GF-D8 (cell line): ENCODE measurements at regions not wholly inside any gene's neighbourhood (a gene's known extent, or its start where the extent isn't known, plus 50 kb on each side); places are given as distances from the start of the nearest gene placed in this dataset.
"Not testable (repeated sequence)": the region's sequence is repeated elsewhere in the genome, so short reads cannot be mapped to it uniquely, and the experiment has no call there.

Experiments used
- DNase-seq: peaks from one replicate; lab custom pipeline; 2025; lab: John Stamatoyannopoulos, UW

DNA sequence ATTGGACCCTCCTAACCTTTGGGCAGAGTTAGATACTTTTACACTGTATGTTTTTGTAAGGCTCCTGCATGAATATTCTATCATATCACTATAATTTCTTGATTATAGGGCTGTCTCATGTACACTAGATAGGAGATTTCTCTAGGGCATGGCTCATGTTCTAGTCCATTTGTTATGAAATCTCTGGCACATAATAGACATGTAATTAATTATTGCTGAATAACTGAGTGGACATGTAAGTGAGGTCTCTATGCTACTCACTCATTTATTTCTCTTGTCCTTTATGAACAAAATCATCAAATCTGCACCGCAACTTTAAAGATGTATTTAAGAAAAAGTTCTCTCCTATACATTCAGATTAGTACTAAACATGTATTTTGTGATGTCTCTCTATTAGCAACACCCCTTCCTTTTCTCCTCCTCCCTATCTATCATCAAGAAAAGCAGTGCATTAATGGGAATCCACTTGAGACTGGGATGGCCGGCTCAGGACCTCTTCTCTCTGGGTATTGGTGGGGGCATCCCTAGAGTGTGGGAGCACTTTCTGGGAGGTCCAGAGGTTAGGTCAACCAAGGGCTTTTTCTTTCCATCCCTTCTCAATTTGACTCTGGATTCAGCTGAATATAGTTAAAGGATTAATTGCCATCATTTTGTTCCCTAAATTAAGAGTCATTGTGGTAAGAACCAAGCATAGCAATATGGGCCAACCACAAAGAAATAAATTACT, 168.0 kb upstream of the HMGA2 start:
- DNase-seq, result no peak

DNA sequence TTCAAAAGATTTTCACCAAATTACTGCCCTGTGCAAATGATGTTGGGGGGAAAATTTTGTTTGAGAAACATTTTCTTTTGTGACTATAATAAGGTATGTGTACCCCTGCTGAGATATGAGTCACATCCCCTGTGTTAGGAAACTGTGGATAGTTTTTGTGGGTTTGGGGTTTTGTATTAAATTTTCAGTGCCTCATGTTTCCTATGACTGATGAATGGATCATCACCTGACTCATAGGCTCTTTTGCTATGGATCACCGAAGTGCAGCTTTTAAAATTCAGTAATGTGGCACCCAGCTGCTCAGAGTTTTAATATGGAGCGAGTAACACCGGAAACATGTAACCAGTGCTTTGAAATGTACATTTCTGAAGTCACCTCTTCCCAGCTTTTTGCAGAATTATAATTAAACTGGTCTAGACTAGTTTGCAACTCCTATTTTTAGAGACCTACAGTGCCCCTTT, 167.4 kb upstream of the HMGA2 start:
- no peak for DNase-seq

DNA sequence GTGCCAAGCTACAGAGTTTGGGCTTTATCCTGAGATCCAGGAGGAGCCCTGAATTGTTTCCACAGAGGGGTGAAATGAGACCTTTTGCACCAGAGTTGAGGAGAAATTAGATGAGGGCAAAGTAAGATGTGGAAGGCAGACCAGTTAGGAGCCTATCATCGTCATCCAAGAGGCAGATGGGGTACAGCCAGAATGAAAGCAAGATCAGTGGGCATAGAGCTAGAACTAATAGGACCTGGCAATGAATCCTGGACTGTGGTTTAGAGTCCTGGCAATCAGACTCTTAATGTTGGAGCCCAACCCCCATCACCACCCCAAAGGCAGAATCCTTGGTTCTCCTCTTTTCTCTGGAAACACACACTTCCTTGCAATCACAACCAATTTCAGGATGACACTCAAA, 166.6 kb upstream of the HMGA2 start:
- DNase-seq, result no peak

DNA sequence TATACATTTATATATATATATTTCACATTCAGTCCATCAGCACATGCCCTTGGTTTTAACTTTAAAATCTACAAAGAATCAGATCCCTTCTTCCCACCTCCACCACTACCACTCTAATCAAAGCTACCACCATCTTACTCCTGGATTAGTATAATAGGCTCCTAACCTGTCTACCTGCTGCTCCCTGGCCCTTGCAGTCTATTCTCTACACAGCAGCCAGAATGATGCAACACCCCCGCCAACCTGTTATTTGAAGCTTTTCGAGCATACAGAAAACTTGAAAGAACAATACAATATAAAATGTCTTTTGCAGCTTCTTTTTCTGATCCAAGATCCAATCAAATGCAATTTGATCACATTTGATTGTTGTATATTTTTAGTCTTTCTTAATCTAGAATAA, 165.9 kb upstream of the HMGA2 start:
- DNase-seq, result no peak

DNA sequence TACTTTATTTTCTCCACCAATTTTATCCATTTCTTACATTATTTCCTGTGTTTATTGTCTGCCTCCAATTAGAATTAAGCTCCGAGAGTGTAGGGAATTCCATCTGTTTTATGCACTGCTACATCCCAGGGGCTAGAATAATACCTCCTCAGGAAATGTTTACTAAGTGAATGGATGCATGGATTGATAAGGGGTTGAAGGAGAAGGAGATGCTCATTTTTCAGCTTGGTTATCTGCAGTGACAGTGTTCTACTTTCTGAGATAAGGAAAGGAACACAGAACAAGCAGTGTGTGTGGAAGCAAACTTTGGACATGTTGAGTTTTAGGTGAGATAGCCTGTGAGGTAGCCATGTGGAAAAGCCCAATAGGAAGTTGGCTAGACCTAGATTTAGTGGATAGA, 164.6 kb upstream of the HMGA2 start:
- DNase-seq, result no peak

DNA sequence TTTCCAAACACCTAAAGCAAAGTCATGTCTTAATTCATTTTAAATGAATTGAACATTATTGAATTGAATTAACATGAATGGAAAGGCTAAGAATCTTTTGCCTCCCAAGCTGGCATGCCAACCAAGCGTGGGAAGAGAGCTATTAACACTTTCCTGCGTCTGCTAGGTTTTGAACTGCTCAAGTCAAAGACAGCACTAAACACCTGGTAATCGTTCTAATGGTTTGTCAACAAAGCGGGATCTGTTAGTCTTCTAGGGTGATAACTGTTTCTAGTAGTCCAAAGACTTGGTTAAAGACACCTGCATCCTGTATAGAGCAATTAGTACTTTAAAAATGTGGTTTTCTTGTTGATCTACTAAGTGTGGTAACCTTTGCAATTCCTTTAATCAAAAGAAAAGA, 164.2 kb upstream of the HMGA2 start:
- no peak for DNase-seq

DNA sequence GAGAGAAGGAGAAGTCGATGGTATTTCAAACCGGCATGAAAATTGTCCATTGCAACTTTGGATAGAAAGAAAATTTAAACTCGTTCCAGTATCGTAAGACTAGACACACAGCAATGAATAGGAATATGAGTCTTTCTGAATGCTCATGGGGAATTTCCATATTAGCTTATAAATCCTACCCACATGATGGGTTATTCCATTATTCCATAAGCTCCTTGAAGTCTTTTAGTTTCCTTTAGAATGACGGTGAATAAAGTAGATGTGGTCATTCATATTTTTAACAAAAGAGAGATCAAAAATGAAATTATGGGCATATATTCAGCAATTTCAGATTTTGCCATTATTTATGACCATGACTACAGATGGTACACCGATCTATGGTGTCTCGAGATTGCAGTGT, 163.4 kb upstream of the HMGA2 start:
- no peak for DNase-seq

DNA sequence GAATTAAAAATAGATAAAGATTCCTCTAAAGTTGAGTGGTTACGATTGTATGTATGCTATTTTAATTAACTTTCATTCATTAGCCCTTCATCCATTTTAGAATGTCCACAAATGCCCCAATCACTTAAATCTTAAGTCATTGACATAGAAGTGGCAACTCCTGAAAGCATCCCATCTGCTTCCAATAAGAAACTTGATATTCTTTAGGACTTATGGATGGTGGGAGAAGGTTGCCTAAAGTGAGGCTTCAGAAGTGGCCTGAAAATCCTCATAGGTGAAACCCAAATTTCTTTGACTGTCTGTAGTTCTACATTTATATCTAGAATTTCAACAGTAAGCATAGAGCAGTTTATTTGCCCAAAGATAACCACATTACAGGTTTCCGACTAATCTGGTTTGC, 161.7 kb upstream of the HMGA2 start:
- DNase-seq, result no peak

DNA sequence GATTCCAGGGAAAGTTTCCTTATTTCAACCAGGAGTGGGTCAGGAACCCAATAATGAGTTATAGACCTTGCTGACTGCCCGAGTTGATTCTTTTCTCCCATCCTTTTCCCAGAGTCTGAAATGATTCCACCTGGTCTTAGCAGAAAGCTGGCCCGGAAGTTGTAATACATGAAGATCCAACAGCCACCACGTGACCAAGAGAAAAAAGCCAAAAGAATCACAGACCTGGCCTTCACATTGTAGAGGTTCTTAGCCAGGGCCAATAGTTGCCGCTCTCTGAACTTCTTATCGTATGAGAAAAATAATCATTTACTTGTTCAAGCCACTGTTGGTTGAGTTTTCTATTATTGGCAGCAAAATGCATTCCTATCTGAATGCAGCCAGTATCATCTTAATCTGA, 161.2 kb upstream of the HMGA2 start:
- no peak for DNase-seq

DNA sequence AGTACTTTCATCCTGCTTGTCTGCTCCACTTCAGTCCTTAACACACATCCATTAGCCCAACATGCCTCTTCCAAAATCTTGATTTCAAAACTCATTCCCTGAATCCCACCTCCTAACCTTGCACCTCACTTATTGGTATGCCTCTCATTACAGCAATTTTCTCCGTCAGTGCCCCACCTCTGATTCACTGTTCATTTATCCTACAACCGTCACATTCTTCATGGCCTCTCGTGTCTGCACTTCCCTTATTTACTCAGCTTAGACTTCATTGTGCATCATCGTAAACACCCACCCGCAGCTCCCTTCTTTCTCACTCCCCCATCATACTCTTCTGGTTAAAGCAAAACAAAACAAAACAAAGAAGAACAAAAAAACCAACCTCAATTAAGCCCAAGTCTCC, 160.6 kb upstream of the HMGA2 start:
- DNase-seq, result no peak

DNA sequence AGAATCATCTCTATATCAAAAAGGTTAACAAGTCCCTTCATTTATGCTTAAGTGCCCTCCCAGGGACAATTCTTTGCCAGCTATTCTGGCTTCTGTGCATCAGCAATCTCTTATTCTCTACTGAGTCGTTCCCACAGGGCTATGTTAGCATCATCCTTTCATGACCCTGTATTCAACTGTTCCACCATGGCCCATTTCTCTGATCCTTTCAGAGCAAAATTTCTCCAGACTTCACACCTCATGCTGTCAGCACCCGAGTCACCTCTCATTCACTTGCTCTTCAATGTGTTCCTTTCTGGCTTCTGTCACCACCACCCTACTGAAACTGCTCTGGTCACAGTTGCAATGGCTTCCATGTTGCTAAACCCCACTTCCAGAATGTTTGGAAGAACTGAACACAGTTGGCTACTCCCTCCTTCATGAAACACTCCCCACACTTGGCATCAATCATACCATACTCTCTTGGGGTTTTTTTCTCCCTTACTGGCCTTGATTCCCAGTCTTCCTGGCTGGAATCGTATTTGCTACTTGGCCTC, 159.5 kb upstream of the HMGA2 start:
- DNase-seq, result no peak

DNA sequence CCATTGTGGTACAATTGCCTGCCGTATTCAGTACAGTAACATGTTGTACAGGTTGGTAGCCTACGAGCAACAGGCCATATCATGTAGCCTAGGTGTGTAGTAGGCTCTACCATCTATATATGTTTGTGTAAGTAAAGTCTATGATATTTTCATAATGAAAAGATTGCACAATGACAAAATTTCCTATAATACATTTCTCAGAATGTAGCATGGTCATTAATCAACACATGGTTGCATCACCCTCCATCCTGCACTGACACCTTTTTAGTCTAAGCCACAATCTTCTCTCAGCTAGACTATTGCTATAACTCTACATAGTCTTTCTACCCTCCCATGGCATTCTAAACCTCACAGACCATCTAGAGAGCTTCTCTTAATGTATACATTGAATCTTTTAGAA, 158.5 kb upstream of the HMGA2 start:
- DNase-seq, result no peak

DNA sequence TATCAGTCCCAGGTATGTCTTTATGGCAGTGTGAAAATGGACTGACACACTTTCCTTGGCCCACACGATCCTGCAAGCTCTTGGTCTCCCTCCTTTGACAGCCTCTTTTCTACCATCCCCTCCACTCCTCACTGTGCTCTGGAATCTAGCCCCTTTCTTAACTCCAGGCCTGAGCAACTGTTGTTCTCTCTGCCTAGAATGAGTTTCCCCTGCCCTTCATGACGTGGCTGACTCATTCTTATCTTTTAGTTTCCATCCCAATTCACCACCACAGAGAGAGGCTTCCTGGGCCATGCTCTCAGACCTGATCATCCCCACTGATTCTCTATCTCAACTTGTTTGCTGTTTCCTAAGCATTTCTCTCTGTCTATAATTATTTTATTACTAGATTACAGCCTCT, 157.4 kb upstream of the HMGA2 start:
- DNase-seq, result no peak

DNA sequence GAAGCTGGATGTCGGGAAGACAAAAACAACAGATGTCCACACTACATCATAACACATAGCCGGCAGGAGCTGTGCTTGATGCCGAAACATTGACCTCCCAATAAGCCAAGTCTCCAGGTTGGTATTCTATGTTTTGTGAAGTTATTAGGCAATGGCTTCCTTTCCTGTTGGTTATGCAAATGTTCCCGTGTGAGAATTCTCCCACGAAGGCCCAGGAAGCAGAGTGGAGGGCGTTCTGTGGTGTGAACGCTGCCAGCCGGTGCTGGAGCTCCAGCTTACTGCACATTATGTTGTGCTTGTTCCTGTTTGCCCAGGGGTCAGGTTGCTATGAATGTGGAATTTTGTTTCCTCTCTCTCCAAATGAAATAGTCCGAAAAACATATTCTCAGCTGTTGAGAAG, 156.4 kb upstream of the HMGA2 start:
- no peak for DNase-seq

DNA sequence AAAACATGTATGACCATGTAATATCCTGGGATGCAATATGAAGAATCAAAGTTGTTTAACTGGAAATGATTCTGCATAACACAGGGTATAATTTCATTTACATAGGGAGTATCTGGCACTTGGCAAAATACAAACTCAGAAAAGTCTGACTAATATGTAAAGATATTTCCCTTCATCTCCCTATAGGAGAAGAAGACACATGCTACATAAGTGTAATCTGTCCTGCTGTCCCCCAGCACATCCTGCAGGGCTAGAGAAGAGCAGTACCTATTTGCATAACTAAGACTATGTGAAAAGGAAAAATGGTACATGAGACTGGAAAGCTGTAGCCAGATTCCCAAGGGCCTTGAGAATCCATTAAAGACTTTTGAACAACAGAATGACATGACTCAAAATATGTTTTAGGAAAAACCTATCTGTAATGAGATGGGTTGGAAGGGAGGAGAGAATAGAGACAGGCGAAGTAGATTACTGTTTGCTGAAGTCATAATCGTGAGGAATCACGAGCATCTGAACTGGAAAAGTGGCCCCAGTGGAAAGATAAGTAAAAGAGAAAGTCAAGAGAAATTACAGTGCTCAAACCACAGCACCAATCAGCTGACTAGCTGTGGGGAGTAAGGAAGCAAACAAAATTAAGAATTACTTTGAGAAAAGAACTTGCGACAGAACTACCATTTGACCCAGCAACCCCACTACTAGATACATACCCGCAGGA, 155.1 kb upstream of the HMGA2 start:
- DNase-seq, result no peak

DNA sequence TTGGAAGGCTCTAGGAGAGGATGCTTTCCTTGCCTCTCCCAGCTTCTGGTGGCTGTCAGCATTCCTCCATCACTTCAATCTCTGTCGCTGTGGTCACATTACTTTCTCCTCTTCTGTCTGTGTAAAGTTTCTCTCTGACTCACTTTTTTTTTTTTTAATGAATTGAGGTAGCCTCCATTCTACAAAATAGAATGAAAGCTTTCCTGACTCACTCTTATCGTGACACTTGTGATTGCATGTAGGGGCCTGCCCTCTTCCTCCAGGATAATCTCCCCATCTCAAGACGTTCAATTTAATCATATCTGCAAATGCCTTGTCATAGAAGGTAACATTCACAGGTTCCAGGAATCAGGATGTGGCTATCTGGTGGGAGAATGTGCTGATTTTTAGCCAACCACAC, 153.5 kb upstream of the HMGA2 start:
- DNase-seq, result no peak

DNA sequence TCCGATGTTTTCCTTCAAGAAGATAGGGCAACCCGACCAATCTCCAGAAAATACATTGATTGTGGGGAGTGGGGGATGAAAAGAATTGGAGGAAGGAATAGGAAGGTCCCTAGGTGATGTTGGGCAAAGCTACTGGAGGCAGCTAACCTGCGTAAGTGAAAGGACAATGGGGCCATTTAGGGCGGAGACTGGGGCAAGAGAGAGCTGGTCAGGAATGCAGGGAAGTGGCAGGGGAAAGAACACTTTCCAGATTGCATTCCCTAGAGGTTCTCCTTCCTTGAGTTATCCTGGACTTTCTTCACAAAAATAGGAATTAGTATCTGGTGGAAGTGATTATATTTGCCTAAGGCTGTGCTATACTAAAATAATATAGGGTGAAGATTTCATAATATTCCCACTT, 151.8 kb upstream of the HMGA2 start:
- DNase-seq, result no peak

DNA sequence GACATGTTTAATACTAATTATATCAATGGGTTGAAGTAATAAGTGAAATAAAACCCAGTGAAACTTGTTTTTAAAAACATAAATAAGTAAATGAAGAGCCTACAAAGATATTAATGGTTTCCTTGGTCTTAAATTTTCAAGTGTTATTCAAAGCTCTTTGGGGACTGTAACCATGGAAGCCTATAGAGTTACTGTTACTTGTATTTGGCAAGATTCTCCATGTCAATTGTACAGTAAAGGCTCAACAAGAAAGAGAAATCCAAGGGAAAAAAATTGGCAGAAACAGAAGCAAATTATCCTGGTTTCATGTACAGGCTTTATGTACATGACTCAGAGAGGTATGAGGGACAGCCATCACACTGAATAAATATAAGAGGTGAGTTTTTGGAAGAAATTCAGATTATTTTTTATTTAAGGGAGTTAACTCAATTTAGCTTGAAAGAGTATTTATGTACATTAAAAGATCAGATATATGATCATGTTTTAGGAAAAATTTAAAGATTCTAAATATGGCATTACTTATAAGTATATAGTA, 151.1 kb upstream of the HMGA2 start:
- no peak for DNase-seq

DNA sequence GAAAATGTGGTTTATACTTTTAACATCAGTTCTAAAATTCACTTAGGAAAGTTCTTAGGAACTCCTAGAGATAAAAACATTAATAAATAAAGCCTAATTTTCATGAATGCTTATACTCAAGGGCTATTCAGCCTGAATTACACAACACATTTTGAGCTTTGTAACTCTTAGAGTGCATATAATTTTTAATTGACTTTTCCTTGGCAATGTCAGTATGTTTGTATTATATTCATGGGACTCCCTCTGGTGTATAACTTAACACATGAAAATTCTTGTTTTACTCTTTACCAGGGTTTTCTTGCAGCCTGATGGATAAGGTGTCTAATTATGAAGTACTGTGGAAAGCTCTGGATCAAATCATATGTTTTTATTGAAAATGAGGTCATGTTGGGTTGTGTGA, 150.6 kb upstream of the HMGA2 start:
- no peak for DNase-seq

DNA sequence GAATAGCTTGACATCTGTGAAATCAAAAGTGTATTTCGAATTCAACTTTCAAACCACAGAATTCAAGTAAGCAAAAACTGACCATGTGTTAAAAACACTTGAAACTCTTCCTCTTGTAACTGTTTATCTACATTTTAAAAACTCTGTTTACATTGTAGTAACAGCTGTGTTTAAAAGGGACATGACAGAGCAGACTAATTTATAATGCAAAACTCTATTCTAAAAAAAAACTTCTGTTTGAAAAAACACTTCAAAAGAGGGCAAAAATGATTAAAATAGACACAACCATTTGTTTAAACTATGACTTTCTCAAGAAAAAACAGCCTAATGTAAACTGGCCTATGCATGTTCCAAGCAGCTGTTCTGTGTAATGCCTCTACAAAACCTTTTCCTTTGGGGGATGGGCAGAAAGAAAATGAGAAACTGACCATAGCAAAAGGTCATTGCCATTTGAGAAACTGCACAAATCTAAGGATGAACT, 149.1 kb upstream of the HMGA2 start:
- DNase-seq, result no peak

DNA sequence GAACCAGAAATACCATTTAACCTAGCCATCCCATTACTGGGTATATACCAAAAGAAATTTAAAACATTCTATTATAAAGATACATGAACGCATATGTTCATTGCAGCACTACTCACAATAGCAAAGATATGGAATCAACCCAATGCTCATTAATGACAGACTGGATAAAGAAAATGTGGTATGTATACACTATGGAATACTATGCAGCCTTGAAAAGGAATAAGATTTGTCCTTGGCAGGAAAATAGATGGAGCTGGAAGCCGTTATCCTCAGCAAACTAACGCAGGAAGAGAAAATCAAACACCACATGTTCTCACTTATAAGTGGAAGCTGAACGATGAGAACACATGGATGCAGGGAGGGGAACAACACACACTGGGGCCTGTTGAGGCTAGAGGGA, 146.1 kb upstream of the HMGA2 start:
- DNase-seq, result not testable (repeated sequence)

DNA sequence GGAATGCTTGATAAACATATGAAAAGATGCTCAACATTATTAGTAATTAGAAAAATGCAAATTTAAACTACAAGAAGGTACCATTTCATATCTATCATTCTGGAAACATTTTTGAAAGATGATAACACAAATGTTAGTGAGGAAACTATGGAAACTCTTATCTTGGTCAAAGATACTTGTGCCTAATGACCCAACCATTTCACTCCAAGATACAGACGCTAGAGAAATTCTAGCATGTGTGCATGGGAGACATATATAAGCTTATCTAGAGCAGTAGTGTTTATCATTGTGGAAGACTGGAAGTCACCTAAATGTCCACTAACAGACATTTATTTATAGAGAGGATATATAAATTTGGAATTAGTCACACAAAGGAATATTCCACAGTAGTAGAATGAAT, 143.1 kb upstream of the HMGA2 start:
- DNase-seq, result no peak

DNA sequence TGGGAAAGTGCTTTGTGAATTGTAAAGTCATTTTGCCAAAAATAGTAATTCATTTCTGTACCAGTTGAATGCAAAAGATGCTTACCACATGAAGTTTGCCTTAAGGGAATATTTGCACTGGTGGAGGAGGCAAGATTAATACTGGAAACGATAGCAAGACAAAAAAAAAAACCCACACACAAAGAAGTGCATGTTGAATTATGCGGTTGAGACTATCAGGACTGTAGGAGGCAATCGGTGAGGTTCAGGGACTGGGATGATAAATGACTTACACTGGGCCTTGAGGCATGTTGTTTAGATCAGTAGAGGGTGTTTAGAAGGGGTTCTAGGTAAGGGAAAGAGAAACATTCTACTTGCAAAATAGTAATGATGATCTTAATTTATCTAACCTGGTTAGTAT, 142.2 kb upstream of the HMGA2 start:
- no peak for DNase-seq
